ENCODE measurements at regions not wholly inside any gene's neighbourhood (a gene's known extent, or its start where the extent isn't known, plus 50 kb on each side); places are given as distances from the start of the nearest gene placed in this dataset.

DNA sequence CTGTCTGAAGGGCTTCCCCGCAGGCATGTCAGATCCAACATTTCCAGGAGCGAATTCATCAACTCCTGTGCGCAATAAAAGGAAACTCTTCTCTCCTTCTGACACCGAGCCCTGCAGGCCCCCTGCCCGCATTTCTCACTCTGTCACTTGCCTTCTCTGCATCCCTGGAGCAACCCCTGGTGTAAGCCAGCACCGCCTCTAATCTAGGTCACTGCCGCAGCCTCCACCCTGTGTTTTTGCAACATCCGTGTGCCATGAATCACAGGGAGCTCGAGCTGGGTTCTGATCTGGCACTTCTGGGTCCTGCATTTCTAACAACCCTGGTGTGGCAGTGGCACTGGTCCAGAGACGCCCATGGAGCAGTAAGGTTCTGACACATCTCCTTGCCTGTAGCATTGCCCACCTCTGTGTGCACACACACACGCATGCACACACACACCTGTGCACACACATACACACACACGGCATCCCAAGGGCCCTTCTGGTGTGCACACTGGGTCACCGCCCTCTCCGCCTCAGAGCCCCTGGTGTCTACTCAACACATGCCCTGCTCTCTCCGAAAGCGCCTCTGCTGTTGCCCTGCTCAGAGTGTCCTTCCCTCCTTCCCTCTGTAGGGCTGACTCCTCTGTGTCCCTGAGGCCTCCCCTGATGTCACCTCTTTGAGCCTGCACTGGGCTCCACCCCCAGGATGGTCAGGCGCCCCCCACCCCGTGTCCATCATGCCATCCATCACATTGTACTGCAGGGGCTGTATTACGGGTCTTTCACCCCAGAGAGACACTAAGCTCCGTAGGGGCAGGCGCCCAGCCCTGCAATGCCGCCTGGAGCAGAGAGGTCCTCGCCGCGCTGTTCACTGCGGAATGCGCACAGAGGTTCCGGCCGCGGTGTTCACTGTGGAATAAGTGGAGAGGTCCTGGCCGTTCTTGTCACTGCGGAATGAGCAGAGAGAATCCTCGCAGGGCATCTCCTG lies 111.4 kb upstream of the SFSWAP start:
- TF ChIP-seq CTCF (IDR thresholded peaks at IDR 0.05; ENCODE audit: poor library complexity, severe bottlenecking) = no peak
- no peak for TF ChIP-seq REST (IDR thresholded peaks at IDR 0.05; ENCODE audit: borderline replicate concordance)
- no peak for TF ChIP-seq POLR2AphosphoS5 (IDR thresholded peaks at IDR 0.05)
- no peak for TF ChIP-seq SMC3 (conservative IDR thresholded peaks at IDR 0.05; ENCODE audit: poor library complexity)

Data from neural cell (in vitro differentiated cells).